Inferior parietal cortex (tissue), 1 donor: ENCODE measurements at regions not wholly inside any gene's neighbourhood (a gene's known extent, or its start where the extent isn't known, plus 50 kb on each side); places are given as distances from the start of the nearest gene placed in this dataset.

Experiments
- DNase-seq: peaks from one replicate; pipeline ENCODE4 v3.0.0-alpha.2; 2016; ENCODE audit errors: extremely low spot score

GRCh38 chr6:80463197-80463596, 356.7 kb downstream of the BCKDHB start:
- DNase-seq = no peak

- no peak for DNase-seq
These were observed 353.9 kb downstream of the BCKDHB start for GRCh38 chr6:80460257-80460865.

DNA sequence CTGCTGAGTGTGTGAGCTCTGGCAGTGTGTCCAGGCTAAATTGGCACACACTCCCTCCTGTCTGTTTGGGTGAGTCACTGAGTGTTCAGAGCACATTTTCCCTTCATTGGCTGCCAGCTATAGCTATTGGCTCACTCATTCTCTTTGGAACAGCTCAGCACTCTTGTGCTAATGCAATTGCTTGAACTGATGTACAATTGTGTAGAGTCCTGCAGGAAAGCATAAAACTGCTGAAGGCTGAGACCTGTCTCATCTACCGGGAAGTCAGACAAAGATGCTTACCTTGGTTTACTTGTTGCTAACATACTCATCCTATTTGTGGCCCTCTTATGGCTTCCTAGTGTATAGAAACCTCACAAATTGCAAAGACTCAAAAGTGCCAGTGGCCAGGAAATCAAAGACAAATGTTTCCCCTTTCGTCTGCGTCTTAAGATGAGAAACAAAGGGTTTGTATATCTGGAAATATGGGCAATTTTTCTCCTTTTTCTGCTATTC, 351.0 kb downstream of the BCKDHB start:
- peak; percentile 72 for DNase-seq

DNA sequence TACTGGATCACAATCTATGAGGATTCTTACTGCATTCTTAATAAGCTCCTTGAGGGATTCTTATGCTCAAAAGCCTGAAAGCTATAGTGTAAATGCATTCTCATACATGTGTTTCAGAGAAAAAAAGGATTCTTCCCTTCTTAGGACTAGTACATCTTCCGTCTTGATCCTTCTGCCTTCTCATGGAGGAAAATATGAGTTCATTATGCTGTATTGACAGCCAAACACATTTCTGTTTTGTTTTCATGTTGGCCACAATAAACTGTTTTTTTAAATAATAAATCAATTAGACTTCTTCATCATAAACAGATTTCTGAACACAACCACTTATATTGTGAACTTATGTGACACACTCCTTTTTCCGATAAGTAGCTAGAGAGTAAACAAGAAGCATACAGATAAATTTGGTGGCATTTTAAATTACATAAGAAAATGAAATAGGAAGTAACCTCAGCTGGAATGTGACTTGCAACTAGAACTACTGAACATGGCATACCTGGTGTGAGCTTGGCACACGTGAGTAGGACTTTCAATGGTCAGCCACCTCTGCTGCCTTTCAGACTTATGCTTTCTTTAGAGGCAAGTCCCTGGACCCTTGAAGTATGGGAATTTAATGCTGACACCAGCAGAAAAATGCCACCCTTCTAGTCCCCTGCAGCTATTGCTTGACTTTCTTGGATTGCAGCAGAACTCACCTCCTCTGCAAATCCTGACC, 350.4 kb downstream of the BCKDHB start:
- DNase-seq = no peak

DNA sequence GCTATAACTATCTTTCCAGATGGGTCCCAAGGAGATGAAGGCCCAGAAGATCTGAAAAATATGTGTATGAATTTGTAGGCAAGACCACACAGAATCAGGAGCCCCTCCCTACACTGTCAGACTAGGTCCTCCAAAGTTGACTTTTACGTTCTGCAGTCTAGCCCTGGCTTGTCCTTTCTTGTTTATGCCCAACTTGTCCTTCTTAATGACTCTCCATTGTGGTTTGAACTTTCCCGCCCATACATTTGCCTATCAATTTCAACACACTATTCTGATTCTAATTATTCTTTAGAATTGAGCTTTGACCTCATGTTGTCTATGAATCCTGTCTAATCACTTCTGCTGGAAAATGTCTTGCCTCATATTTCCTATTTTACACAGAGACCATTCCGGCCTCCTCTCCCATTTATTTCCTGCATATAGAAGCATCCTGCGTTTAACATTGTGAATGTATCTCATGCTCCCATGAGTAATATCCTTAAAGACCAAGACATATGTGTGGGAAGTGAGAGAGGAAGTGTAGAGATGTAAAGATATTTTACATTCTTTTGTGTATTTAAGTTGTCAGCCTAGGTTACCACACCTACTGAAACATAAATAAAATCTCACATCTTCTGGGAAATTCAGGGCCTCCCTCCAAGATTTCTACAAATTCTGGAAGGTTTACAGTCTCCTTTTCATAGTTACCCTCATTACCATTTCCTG, 348.3 kb downstream of the BCKDHB start:
- DNase-seq = peak; percentile 34

DNA sequence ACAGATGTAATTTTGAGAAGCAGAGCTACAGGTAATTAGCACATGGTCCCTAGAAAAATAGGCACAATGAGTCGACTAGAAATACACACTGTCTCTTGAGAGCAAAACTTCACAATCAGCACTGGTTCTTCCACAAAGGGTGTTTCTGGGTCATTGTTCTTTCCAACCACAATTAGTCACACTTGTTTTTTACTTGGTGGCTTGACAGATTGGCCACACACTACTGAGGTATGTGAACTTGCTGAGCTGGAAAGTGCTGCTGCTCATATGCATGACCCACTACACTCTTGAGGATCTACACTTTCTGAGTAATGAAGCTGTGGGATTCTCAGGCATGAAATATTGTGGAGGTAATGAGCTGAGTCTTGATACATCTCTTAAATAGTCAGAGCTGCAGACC, 347.7 kb downstream of the BCKDHB start:
- no peak for DNase-seq

DNA sequence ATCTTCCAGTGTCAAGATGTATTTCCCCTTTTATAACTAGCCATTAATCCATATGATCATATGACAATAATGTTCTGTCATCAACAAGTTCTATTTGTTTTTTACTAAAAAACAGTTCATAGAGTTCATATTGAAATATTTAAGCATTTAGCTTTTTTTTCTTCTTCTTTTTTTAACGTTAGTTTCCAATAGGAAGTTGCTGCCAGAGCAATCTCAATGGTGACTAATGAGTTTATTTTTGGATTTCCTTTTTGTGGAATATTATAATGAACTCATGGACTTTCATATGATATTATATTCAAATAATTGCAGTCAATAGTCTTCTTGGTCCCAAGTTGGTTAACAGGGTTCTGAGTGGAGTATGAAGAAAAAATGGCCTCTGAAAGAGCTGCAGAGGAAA, 343.3 kb downstream of the BCKDHB start:
- DNase-seq = no peak

- DNase-seq = no peak
These were observed 340.1 kb downstream of the BCKDHB start for GRCh38 chr6:80446454-80447045.

DNA sequence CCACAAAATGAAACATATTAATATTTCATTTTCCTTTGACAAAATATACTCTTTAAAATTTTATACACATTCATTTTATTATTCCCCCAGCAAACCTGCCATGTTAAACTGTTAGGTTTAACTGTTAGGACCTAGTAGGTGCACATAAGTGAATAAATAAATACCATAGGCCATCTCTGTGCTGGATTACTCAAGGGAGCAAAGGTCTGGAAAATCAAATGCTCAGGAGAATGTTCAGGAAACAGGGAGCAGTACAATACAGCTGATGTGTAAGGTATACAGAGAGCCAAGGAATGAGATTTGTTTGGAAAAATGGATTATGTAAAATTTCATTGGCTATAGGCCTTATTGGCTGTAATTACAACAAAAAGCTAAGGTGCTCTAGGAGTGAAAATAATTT, 339.3 kb downstream of the BCKDHB start:
- no peak for DNase-seq

- DNase-seq = no peak
These were observed 335.9 kb downstream of the BCKDHB start for GRCh38 chr6:80442366-80442765.

GRCh38 chr6:80441131-80441530, 334.7 kb downstream of the BCKDHB start:
- no peak for DNase-seq

- DNase-seq = no peak
These were observed 334.1 kb downstream of the BCKDHB start for GRCh38 chr6:80440496-80441115.

GRCh38 chr6:80439721-80440470, 333.4 kb downstream of the BCKDHB start:
- no peak for DNase-seq

- DNase-seq = no peak
These were observed 332.3 kb downstream of the BCKDHB start for GRCh38 chr6:80438772-80439171.

- no peak for DNase-seq
These were observed 331.3 kb downstream of the BCKDHB start for GRCh38 chr6:80437801-80438200.

DNA sequence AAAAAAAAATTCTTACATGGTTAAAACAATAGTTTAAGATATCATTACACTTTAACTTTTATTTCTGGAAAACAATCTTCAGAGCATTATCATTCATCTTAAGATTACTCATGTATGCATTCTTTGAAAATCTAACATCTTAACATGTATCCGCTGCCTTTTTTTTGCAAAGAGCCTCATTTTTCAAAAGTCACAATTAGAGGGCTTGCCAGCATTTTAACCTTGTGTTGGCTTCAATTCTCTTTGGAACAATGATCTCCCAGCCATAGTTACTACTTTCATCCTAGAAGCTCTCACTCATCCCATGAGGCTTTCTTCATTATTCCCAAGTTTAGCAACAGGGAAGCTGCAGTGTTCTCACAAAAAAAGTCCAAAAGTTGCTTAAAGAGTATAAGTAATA, 330.8 kb downstream of the BCKDHB start:
- DNase-seq = no peak

- DNase-seq = no peak
These were observed 330.2 kb downstream of the BCKDHB start for GRCh38 chr6:80436663-80437062.

- no peak for DNase-seq
These were observed 329.0 kb downstream of the BCKDHB start for GRCh38 chr6:80435457-80435856.

GRCh38 chr6:80434691-80435350, 328.4 kb downstream of the BCKDHB start:
- no peak for DNase-seq

DNA sequence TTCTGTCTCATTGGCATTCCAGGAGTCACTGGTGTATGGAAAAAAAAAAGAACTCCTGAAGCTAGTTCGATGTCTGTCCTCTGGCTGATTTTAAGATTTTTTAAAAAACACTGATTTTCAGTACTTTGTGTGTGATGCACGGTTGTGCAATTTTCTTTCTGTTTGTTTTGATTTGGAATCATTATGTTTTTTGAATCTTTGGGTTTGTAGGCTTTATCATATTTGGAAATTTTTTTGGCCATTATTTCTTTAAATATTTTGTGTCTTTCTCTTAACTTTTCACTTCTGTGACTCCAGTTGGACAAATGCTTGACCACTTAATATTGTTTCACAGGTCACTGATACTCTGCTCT, 327.2 kb downstream of the BCKDHB start:
- no peak for DNase-seq
